H9 (cell line): ENCODE measurements at regions not wholly inside any gene's neighbourhood (a gene's known extent, or its start where the extent isn't known, plus 50 kb on each side); places are given as distances from the start of the nearest gene placed in this dataset.

Source experiments
- DNase-seq: peaks from one replicate; pipeline ENCODE4 v3.0.0-alpha.2; 2017
- H2AFZ ChIP-seq: one replicate; pipeline ENCODE4 v1.6.1; 2013; ENCODE audit warnings: mild to moderate bottlenecking, low read length, control low read depth, moderate library complexity
- H2AK5ac ChIP-seq: 2 replicates; pipeline ENCODE4 v1.6.1; 2013; ENCODE audit warnings: low read length, control low read depth, mixed read lengths; ENCODE audit not compliant: insufficient read length
- H2BK120ac ChIP-seq: one replicate; pipeline ENCODE4 v1.6.1; 2013; ENCODE audit warnings: low read depth, mild to moderate bottlenecking, low read length, control low read depth, inconsistent platforms; ENCODE audit not compliant: poor library complexity, severe bottlenecking
- H2BK12ac ChIP-seq: 2 replicates; pipeline ENCODE4 v1.6.1; 2013; ENCODE audit warnings: low read length, control low read depth, mixed read lengths, low read depth; ENCODE audit not compliant: insufficient read length
- H2BK15ac ChIP-seq: 2 replicates; pipeline ENCODE4 v1.6.1; 2013; ENCODE audit warnings: low read depth, low read length, control low read depth
- H2BK20ac ChIP-seq: one replicate; pipeline ENCODE4 v1.6.1; 2013; ENCODE audit warnings: low read depth, mild to moderate bottlenecking, low read length, control low read depth, inconsistent platforms; ENCODE audit not compliant: poor library complexity, severe bottlenecking
- H2BK5ac ChIP-seq: 2 replicates; pipeline ENCODE4 v1.6.1; 2013; ENCODE audit warnings: low read length, control low read depth, mixed read lengths; ENCODE audit not compliant: insufficient read length
- H3K14ac ChIP-seq: 2 replicates; pipeline ENCODE4 v1.6.1; 2013; ENCODE audit warnings: low read length, control low read depth; ENCODE audit not compliant: insufficient read depth
- H3K18ac ChIP-seq: 2 replicates; pipeline ENCODE4 v1.6.1; 2013; ENCODE audit warnings: low read depth, mild to moderate bottlenecking, mixed read lengths, low read length, control low read depth; ENCODE audit not compliant: insufficient read length
- H3K23ac ChIP-seq: 2 replicates; pipeline ENCODE4 v1.6.1; 2013; ENCODE audit warnings: low read length, control low read depth, mixed read lengths, low read depth; ENCODE audit not compliant: insufficient read length
- H3K23me2 ChIP-seq: 2 replicates; pipeline ENCODE4 v1.6.1; 2013; ENCODE audit warnings: low read depth, mild to moderate bottlenecking, mixed read lengths, low read length, control low read depth; ENCODE audit not compliant: insufficient read length, poor library complexity, severe bottlenecking
- H3K27ac ChIP-seq: 2 replicates; pipeline ENCODE4 v1.5.1; 2013; ENCODE audit warnings: low read length, control low read depth, mixed read lengths, low read depth; ENCODE audit not compliant: insufficient read length
- H3K27me3 ChIP-seq: 2 replicates; pipeline ENCODE4 v1.6.1; 2013; ENCODE audit warnings: low read length, control low read depth, inconsistent platforms; ENCODE audit not compliant: insufficient read depth
- H3K4ac ChIP-seq: 2 replicates; pipeline ENCODE4 v1.6.1; 2013; ENCODE audit warnings: low read depth, mild to moderate bottlenecking, control low read depth, inconsistent platforms, low read length, moderate library complexity
- H3K4me1 ChIP-seq: 2 replicates; pipeline ENCODE4 v1.6.1; 2013; ENCODE audit warnings: low read length, control low read depth, inconsistent platforms; ENCODE audit not compliant: insufficient read depth
- H3K4me2 ChIP-seq: 2 replicates; pipeline ENCODE4 v1.6.1; 2013; ENCODE audit warnings: low read length, control low read depth, mixed read lengths; ENCODE audit not compliant: insufficient read length, insufficient read depth
- H3K56ac ChIP-seq: 2 replicates; pipeline ENCODE4 v1.6.1; 2013; ENCODE audit warnings: low read depth, mild to moderate bottlenecking, mixed read lengths, low read length, control low read depth; ENCODE audit not compliant: insufficient read length
- H3K79me1 ChIP-seq: 2 replicates; pipeline ENCODE4 v1.6.1; 2013; ENCODE audit warnings: low read depth, mild to moderate bottlenecking, moderate library complexity, low read length, control low read depth, inconsistent platforms; ENCODE audit not compliant: insufficient read depth, poor library complexity, severe bottlenecking
- H3K79me2 ChIP-seq: 2 replicates; pipeline ENCODE4 v1.6.1; 2013; ENCODE audit warnings: low read length, control low read depth, inconsistent platforms; ENCODE audit not compliant: insufficient read depth
- H3K9ac ChIP-seq: 2 replicates; pipeline ENCODE4 v1.6.1; 2013; ENCODE audit warnings: low read length, control low read depth, mixed read lengths; ENCODE audit not compliant: insufficient read length; ENCODE audit errors: extremely low read depth
- H3K9me3 ChIP-seq: one replicate; pipeline ENCODE4 v1.6.1; 2013; ENCODE audit warnings: low read depth, low read length, inconsistent platforms; ENCODE audit not compliant: control insufficient read depth
- H3T11ph ChIP-seq: one replicate; pipeline ENCODE4 v1.6.1; 2013; ENCODE audit warnings: mild to moderate bottlenecking, low read length, control low read depth, inconsistent platforms
- H4K20me1 ChIP-seq: one replicate; pipeline ENCODE4 v1.6.1; 2013; ENCODE audit not compliant: control insufficient read depth, insufficient read length, insufficient read depth
- H4K5ac ChIP-seq: 2 replicates; pipeline ENCODE4 v1.6.1; 2013; ENCODE audit warnings: low read depth, mild to moderate bottlenecking, mixed read lengths, low read length, control low read depth; ENCODE audit not compliant: insufficient read length
- H4K8ac ChIP-seq: replicated peaks from 2 replicates; pipeline ENCODE4 v1.6.1; 2013; ENCODE audit warnings: low read length, control low read depth, mixed read lengths, low read depth; ENCODE audit not compliant: insufficient read length
- H4K91ac ChIP-seq: 2 replicates; pipeline ENCODE4 v1.6.1; 2013; ENCODE audit warnings: low read depth, mild to moderate bottlenecking, moderate library complexity, mixed read lengths, low read length, control low read depth; ENCODE audit not compliant: insufficient read length
- H3K27ac Mint-ChIP-seq, 3 experiments: 2 replicates in 2 of 3; 3 replicates in 1 of 3; pipeline ENCODE4 v1.8.0; 2020 to 2021; ENCODE audit warnings: mixed read lengths in 3 of 3, mild to moderate bottlenecking in 1 of 3, moderate library complexity in 1 of 3
- H3K27me3 Mint-ChIP-seq: 2 replicates; pipeline ENCODE4 v1.8.0; 2021; ENCODE audit warnings: low read depth, mild to moderate bottlenecking, moderate library complexity, mixed read lengths
- H3K36me3 Mint-ChIP-seq, 3 experiments: 2 replicates in 2 of 3; 3 replicates in 1 of 3; pipeline ENCODE4 v1.8.0; 2020 to 2021; ENCODE audit warnings: low read depth in 3 of 3, mixed read lengths in 3 of 3; ENCODE audit not compliant: insufficient read depth in 1 of 3
- H3K4me1 Mint-ChIP-seq, 2 experiments: 2 replicates each; pipeline ENCODE4 v1.8.0; 2020; ENCODE audit warnings: mixed read lengths in 2 of 2
- H3K4me3 Mint-ChIP-seq, 2 experiments: 2 replicates in 1 of 2; 3 replicates in 1 of 2; pipeline ENCODE4 v1.8.0; 2020 to 2021; ENCODE audit warnings: mild to moderate bottlenecking in 2 of 2, mixed read lengths in 2 of 2, moderate library complexity in 1 of 2
- H3K9me3 Mint-ChIP-seq, 2 experiments: 2 replicates in 1 of 2; 3 replicates in 1 of 2; pipeline ENCODE4 v1.8.0; 2020; ENCODE audit warnings: mild to moderate bottlenecking in 2 of 2, mixed read lengths in 2 of 2, moderate library complexity in 1 of 2
- WGBS: extraction: QIAGEN DNeasy Blood & Tissue Kit; methylation state at CpG from one replicate; pipeline ENCODE4 v1.1.7; 2013; ENCODE audit warnings: missing lambda C conversion rate, low lambda C conversion rate, mixed read lengths; ENCODE audit not compliant: insufficient read length; ENCODE audit errors: extremely low coverage; 5-methylcytosine and 5-hydroxymethylcytosine counted together
- TF ChIP-seq, protein P1 (sequence below): fragments of 200-600 bp; sonication (generic); conservative IDR thresholded peaks from 3 replicates; pipeline ENCODE4 v1.8.0; 2021; ENCODE audit warnings: antibody characterized with exemption, mild to moderate bottlenecking

DNA sequence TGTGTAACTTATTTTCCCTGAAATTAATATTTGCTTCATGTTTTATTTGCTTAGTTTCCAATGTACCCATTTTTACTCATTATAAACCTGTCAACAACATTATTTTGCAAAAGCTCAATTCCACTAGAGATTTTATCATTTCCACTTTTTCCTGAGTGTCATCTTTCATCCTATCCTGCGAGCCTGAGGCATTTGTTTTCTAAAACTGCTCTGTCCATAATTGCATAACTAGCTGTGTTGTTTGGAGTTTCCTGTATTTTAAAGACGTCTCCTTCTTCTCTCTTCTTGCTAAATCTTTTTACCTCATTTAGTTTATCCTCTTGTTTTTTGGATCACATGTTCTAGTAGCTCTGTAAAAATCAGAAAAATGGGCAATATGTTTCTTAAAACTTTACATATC lies 332.7 kb upstream of the NOVA1 start:
- no peaks in the 10 kb centered on the region for H3K79me1 ChIP-seq
- no peaks in the 10 kb centered on the region for H3K27me3 ChIP-seq
- no peak for DNase-seq
- H3K9ac ChIP-seq, result no peak overlapping the region
- no peak overlapping the region for H2BK5ac ChIP-seq
- no peak overlapping the region for H4K5ac ChIP-seq
- no peak overlapping the region for H3K27ac ChIP-seq
- peaks cover 4% of the 10 kb centered on the region; the same call in 1 of the 2 replicates for H3K4me1 ChIP-seq
- H3K9me3 Mint-ChIP-seq, result peaks cover 7% of the 10 kb centered on the region in 2 experiments
- H3K27ac Mint-ChIP-seq, result no peak overlapping the region; a peak in 1 of 7 replicates
- H3K79me2 ChIP-seq, result no peaks in the 10 kb centered on the region
- no peak overlapping the region for H4K8ac ChIP-seq
- H3K14ac ChIP-seq, result no peak overlapping the region
- H2AFZ ChIP-seq, result no peak overlapping the region
- WGBS, result no CpG with 5 or more reads among the region's 2 CpGs
- TF ChIP-seq, protein P1, sequence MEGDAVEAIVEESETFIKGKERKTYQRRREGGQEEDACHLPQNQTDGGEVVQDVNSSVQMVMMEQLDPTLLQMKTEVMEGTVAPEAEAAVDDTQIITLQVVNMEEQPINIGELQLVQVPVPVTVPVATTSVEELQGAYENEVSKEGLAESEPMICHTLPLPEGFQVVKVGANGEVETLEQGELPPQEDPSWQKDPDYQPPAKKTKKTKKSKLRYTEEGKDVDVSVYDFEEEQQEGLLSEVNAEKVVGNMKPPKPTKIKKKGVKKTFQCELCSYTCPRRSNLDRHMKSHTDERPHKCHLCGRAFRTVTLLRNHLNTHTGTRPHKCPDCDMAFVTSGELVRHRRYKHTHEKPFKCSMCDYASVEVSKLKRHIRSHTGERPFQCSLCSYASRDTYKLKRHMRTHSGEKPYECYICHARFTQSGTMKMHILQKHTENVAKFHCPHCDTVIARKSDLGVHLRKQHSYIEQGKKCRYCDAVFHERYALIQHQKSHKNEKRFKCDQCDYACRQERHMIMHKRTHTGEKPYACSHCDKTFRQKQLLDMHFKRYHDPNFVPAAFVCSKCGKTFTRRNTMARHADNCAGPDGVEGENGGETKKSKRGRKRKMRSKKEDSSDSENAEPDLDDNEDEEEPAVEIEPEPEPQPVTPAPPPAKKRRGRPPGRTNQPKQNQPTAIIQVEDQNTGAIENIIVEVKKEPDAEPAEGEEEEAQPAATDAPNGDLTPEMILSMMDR, result no peak
- no peak overlapping the region for H4K91ac ChIP-seq
- no peak overlapping the region for H3K4me3 Mint-ChIP-seq
- H2BK120ac ChIP-seq, result no peak overlapping the region
- H3K4me1 Mint-ChIP-seq, result peaks cover 24 to 29% of the 10 kb centered on the region in 2 experiments
- H3K23me2 ChIP-seq, result no peaks in the 10 kb centered on the region
- H4K20me1 ChIP-seq, result no peaks in the 10 kb centered on the region
- H3T11ph ChIP-seq, result no peak overlapping the region
- H2BK15ac ChIP-seq, result no peak overlapping the region
- H2BK20ac ChIP-seq, result no peak overlapping the region
- H3K4ac ChIP-seq, result no peak overlapping the region
- H3K18ac ChIP-seq, result no peak overlapping the region
- H2BK12ac ChIP-seq, result no peak overlapping the region
- H3K56ac ChIP-seq, result no peak overlapping the region
- H3K4me2 ChIP-seq, result no peak overlapping the region
- no peak overlapping the region for H2AK5ac ChIP-seq
- H3K27me3 Mint-ChIP-seq, result no peaks in the 10 kb centered on the region
- H3K36me3 Mint-ChIP-seq, result peaks cover 0 to 7% (median 7%) of the 10 kb centered on the region in 3 experiments; a peak in 5 of 7 replicates
- H3K23ac ChIP-seq, result no peak overlapping the region
- peaks cover 4% of the 10 kb centered on the region for H3K9me3 ChIP-seq
